B cell (primary cell): ENCODE measurements at regions not wholly inside any gene's neighbourhood (a gene's known extent, or its start where the extent isn't known, plus 50 kb on each side); places are given as distances from the start of the nearest gene placed in this dataset.

ENCODE experiments used
- EZH2 ChIP-seq: IDR thresholded peaks from 2 replicates; pipeline ENCODE4 v1.6.1; 2012; ENCODE audit warnings: borderline replicate concordance, low read depth, mild to moderate bottlenecking, moderate library complexity, low read length; ENCODE audit not compliant: insufficient read depth, poor library complexity, severe bottlenecking
- TF ChIP-seq, protein P1 (sequence below): fragments of 200-600 bp; IDR thresholded peaks from one replicate; pipeline ENCODE4 v1.8.0; 2022; ENCODE audit warnings: antibody characterized with exemption, mild to moderate bottlenecking

- TF ChIP-seq, protein P1, sequence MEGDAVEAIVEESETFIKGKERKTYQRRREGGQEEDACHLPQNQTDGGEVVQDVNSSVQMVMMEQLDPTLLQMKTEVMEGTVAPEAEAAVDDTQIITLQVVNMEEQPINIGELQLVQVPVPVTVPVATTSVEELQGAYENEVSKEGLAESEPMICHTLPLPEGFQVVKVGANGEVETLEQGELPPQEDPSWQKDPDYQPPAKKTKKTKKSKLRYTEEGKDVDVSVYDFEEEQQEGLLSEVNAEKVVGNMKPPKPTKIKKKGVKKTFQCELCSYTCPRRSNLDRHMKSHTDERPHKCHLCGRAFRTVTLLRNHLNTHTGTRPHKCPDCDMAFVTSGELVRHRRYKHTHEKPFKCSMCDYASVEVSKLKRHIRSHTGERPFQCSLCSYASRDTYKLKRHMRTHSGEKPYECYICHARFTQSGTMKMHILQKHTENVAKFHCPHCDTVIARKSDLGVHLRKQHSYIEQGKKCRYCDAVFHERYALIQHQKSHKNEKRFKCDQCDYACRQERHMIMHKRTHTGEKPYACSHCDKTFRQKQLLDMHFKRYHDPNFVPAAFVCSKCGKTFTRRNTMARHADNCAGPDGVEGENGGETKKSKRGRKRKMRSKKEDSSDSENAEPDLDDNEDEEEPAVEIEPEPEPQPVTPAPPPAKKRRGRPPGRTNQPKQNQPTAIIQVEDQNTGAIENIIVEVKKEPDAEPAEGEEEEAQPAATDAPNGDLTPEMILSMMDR: no peak
- no peak for TF ChIP-seq EZH2
These were observed 190.1 kb downstream of the TMEM38B start for GRCh38 chr9:105884416-105884815.
